Endometrial microvascular endothelial cells (primary cell): ENCODE measurements at regions not wholly inside any gene's neighbourhood (a gene's known extent, or its start where the extent isn't known, plus 50 kb on each side); places are given as distances from the start of the nearest gene placed in this dataset.
"Not testable (repeated sequence)": the region's sequence is repeated elsewhere in the genome, so short reads cannot be mapped to it uniquely, and the experiment has no call there.

ENCODE experiments used
- in situ Hi-C: cut with HindIII; loops from 2 replicates; pipeline ENCODE4 v1.10.0; 2017; ENCODE audit warnings: low sequenced_read_pairs, low pct_unique_long_range_greater_than_20kb; ENCODE audit errors: inconsistent ontology term

DNA sequence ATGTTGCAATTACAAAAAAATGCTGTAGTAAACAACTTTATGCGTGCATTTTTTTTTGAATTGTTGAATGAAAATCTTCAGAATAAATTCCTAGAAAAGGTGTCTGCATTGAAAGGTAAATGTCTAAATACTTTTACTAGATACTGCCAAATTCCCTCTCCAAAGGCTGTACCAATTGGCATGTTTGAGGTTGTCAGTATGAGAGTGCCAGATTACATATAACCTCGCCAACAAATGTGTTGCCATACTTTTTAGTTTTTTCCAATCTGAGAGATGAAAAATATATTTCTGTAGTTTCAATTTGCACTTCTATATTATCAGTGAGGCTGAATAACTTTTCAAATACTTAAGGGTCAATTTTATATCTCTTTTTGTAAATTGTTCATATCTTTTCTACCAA lies 261.5 kb upstream of the TARS1 start:
- in situ Hi-C loops, result no loop called here

DNA sequence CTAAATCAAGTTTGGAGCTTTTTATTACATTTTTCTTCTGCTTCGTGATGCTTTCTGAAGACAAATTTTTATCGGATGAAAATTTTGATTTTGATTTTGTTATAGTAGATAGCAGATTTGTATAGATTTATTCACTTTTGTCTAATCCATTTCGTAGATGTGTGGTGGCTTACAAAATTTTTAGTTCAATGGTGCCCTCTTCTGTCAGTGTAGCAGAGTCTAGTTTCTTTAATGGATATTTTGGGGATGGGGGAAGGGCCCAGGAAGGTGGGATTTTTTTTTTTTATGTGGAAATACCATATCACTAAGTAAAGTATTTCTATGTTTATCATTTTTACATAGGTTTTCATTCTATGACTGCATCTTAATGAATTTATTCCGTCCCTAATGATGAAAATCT lies 259.9 kb upstream of the TARS1 start:
- in situ Hi-C loops, result no loop called here

DNA sequence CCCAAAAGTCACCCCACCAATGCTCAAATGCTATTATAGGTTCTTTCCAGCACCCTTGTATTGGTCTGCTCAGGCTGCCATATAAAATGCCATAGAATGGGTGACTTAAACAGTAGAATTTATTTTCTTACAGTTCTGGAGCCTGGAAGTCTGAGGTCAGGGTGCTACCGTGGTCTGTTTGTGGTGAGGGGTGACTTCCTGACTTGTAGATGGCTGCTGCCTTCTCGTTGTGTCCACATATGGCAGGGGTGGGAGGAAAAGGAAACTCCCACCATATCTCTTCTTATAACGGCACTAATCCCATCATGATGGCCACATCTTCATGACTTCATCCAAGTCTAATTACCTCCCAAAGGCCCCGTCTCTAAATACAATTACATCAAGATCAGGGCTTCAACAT lies 257.8 kb upstream of the TARS1 start:
- in situ Hi-C loops, result no loop called here

DNA sequence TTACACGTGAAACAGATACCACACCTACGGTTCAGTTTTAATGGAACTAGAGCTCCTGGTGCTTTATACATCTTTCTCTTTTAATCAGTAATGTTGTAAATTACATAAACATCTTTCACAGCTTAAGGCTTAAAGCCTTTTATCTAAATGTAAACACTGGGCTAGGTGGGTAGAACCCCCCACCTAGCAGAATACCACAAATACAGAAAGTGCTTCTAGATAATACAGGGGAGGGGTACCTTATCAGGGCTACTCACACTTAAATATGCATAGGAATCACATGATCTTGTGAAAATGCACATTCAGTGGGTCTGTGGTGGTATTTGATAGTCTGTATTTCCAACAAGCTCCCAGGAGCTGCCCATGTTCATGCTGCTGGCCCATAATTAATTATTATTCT lies 256.4 kb upstream of the TARS1 start:
- in situ Hi-C loops, result no loop called here

DNA sequence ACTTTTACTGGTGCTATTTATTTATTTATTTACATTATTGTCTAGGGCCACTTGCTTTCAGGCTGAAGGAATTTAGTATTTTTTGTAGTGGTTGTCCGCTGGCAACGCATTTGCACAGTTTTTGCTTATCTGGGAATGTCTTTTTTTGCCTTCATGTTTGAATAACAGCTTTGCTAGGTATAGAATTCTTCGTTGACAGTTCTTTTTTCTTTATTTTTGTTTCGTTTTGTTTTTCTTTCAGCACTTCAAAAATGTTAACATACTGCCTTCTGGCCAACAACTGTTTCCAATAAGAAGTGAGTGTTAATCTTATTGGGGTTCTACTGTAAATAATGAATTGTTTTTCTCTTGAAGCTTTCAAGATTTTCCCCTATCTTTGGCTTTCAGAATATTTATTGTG lies 252.7 kb upstream of the TARS1 start:
- in situ Hi-C loops, result no loop called here

DNA sequence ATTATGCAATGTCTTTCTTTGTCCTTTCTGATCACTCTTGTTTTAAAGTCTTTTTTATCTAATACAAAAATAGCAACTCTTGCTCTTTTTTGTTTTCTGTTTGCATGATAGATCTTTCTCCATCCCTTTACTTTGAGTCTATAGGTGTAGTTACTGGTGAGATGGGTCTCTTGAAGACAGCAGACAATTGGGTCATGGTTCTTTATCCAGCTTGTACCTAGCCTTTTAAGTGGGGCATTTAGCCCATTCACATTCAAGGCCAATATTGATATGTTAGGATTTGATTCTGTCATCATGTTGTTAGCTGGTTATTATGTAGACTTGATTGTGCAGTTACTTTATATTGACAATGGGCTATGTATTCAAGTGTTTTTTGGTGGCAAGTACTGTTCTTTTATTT lies 245.9 kb upstream of the TARS1 start:
- in situ Hi-C loops, result no loop called here

DNA sequence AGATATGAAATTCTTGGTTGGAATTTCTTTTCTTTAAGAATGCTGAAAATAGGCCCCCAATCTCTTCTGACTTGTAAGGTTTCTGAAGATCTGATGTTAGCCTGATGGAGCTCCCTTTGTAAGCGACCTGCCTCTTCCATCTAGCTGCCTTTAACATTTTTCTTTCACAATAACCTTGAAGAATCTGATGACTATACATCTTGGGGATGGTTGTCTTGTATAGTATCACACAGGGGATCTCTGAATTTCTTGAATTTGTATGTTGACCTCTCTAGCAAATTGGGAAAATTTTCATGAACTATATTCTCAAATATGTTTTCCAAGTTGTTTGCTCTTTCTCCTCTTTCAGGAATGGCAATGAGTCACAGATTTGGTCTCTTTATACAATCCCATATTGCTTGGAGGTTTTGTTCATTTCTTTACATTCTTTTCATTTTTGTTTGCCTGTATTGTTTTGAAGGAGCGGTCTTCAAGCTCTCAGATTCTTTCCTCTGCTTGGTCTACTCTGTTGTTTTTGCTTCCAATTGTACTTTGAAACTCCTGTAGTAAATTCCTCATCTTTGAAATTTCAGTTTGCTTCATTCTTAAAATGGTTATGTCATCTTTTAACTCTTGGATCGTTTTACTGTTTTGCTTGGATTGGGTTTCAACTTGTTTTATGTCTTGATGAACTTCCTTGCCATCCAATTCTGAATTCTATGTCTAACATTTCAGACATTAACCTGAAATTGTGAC lies 245.2 kb upstream of the TARS1 start:
- in situ Hi-C loops, result no loop called here

DNA sequence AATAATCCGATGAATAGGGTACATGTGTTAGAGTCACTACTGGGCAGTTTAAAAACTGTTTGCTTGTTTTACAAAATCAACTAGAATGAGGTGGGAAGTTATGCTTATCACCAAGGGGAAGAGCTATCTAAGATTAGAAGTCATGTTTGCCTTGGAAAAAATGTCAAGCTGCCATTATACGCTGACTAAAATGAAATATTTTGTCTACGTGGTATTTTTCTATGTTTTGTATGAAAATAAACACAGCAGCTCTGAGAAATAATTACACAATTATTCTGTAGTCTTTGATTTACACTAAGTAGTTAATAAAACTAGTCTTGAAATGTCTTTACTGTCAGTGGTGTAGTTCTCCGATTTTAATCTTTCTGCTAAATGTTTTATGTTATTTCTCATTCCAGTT lies 241.9 kb upstream of the TARS1 start:
- in situ Hi-C loops, result no loop called here

DNA sequence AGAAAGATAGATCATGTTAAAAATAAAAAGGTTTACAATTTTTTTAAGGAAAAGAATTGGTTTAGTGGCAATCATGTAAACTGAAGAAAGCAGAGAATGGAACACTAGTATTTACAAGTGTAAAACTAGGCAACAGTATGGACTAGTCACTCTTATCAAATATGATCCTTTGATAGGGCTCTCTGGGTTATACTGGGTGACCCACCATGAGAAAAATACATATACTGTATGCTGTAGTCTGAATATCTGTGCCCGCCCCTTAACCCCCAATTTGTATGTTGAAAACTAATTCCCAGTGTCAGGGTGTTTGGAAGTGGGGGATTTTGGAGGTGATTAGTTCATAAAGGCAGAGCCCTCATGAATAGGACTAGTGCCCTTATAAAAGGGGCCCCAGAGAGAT lies 236.8 kb upstream of the TARS1 start:
- in situ Hi-C loops, result no loop called here

DNA sequence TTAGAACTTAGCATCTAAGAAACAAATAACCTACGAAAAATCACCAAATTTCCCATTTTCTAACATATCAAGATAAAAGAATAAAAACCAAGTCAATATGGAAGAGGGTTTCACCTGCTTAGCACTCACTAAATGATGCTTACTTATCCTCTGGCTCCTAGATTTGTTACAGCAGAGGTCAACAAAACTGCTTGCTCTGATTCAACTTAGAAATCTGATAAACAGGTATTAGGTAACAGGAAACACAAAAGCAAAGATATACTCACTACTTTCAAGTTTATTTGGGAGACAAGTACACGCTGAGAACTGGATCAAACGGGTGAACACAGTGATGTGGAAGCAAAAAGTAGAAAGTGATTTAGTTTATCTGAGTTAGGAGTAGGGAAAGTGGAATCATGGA lies 235.7 kb upstream of the TARS1 start:
- in situ Hi-C loops, result no loop called here

DNA sequence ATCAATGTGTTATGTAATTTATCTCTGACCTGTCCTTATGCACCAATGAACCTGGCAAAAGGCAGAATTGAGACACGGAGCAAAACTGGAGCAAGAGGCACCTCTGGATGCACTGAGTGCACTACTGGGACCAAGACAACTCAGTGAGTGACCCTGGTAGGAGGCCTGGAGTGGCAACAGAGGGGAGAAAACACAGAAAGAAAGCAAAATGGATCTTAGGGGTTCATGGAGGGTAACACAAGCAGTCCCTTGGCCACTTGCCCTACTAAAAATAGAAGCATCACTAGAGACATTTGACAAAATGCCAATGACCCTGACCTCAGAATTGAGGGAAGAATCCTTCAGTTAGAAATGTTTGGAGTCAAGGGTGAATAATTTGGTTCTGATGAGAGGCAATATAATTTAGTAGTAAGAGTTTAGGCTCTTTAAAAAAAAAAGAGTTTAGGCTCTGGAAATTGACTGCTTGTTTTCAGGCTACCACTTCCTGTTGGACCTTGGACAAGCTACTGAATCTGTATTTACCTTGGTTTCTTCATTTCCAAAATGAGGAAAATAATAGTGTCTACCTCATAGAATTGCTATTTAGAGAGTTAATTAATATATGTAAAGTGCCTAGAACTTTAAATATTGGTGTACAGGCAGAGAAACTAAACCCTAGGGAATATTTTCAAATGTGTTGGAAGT lies 234.9 kb upstream of the TARS1 start:
- in situ Hi-C loops, result no loop called here

DNA sequence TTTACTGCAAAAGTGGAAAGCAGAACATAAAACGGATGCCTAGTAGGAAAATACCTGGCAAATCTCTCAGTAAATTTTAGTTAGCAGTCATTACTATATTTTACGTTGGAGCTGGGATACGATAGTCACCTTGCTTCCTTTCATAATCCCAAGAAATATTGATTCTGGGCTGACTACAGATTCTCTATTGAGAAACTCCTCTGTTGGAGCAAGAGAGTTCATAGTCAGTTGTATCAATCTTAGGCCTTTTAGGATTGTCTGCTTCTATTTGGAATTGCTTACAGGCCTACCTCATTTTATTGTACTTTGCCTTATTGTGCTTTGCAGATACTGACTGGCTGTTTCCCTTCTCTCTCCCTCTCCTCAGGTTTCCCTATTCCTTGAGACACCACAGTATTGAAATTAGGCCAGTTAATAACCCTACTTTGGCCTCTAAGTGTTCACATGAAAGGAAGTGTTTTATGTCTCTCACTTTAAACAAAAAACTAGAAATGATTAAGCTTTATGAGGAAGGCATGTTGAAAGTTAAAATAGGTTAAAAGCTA lies 233.7 kb upstream of the TARS1 start:
- in situ Hi-C loops, result no loop called here

DNA sequence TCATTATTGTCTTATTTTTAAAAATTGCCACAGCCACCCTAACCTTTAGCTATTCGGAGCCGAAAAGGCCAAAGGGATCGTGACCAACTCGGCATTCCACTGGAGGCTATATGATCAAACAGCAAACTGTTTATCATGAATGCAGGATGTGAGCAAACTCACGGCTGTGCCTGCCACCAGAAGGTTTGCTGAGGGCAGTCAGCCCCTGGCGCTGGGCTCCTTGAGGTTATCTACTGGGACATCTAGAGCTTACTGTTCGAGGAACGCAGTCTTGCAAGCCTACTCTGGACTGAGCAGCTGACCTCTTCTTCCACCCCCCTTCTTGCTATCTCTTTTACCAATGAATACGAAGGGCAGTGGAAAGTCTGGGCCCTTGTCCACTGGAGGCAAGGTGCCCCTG lies 231.5 kb upstream of the TARS1 start:
- in situ Hi-C loops, result no loop called here

DNA sequence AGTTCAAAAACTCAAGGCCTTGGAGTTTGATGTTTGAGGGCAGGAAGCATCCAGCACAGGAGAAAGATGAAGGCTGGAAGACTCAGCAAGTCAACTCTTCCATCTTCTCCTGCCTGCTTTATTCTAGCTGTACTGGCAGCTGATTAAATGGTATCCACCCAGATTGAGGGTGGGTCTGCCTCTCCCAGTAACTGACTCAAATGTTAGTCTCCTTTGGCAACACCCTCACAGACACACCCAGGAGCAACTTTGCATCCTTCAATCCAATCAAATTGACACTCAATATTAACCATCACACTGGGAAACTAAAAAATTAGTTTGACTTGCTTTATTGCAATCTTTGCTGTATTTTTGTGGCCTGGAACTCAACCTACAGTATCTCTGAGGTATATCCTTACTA lies 230.5 kb upstream of the TARS1 start:
- in situ Hi-C loops, result not testable (repeated sequence)

DNA sequence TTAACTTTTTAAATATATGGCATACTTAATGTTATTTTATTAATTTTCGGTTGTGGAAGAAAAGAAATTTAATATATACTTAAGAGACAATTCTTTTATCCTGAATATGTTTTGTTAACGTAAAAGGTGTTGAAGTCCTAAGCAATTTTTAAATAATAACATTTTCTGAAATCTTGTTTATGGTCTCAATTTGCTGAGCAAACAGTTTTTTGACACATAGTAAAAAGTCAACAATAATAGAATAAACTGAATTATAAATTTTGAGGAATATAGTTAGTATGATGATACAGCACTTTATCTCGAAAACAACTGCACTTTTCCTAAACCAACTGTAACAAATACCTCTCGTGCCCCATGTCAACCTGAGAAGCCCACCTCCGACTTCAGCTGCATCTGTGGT lies 229.8 kb upstream of the TARS1 start:
- in situ Hi-C loops, result no loop called here

DNA sequence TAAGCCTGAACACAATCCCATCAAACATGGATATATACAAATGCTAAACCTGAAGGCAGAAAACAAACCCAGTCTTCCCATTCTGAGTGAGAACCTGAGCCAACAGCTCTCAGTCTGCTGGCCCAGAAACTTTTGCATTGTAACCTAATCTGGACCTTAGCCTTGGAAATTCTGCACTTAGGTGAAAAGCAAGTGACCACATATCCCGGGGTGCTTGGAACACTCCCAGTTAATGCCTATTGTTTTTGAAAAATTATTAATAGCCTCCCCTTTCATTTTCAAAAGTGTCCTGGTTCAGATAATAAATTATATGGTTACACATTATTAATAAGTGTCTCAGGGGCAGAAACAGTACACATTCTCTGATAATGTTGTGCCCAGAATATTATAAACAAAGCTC lies 228.3 kb upstream of the TARS1 start:
- in situ Hi-C loops, result no loop called here

DNA sequence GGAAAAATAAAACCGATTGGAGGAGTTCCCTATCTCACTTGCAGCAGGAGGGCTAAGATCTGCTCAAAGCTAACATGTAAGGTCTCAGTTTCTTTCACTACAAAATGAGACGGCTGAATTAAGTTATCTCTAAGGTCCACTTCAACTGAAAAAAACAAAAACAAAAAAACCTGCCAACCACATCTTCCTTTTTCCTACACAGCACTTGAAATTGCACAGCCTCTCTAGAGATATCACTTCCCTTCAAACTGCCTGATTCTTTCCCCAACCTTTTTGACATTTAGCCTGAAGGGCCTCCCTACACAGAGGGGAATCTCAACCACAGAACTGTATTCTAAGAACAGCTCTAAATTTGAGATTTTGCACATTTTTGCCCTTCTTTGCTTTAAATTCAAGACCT lies 227.9 kb upstream of the TARS1 start:
- in situ Hi-C loops, result no loop called here

DNA sequence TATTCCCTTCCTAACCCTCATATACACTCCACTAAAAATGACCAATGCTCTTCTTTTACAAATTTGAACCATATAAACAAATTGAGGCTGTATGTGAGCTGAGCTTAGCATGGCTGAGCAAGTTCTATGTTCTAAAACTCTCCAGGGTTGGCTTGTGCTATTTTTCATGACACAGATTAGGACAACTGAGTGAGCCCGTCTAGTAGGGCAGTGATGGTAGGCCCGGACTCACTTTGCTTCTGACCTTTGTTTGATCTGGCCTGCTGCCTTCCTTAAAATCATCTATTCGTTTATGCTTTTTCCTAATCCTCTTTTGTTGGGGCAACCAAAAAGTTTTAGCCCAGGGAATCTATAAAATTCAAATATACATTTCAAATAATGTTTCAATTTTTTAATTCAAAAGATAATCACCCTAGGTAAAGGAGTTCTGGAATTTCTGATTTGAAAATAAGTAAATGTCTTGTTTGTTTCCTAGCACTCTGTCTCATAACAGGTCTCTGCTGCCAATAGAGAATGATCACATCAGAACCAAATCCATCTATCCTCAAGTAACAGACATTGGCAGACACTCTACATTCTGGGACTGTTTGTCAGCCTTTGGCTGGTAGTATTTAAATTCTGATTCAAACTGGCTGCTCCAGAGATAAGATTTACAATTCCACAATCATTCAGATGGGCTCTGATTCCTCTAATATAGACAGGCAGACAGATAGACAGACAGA lies 217.0 kb upstream of the TARS1 start:
- in situ Hi-C loops, result no loop called here

DNA sequence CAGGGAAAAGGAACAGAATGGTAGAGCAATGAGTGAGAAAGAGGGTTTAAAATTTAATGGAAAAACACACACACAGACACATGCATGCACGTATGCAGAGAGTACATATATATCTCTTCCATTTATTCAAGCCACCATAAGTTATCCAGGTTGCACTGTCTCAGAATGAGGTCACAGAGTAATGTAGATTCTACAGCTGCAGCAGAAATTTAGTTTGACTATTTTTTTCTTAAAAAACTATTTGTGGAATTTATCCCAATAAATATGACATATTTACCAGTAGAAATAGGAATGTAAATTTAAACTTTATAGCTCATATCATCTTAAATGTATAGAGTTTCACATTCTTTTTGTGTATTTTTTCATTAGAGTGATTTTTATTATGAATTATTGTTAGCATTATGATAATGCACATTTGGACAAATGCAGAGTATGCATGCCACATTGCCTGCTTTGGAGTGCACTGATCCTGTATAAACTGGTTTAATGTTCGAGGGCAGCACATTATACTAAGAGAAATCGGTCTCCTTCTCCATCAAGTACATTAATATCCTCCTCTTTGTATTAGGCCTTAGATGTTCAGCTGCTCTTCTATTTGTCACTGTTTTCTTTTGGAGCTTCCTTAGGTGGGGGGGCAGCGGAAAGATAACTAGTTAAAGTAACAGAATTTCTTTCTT lies 216.3 kb upstream of the TARS1 start:
- in situ Hi-C loops, result no loop called here
